Medulla oblongata (tissue), 1 donor: ENCODE measurements at regions not wholly inside any gene's neighbourhood (a gene's known extent, or its start where the extent isn't known, plus 50 kb on each side); places are given as distances from the start of the nearest gene placed in this dataset.

Experiments used
- DNase-seq: peaks from one replicate; pipeline ENCODE4 v3.0.0-alpha.2; 2015; ENCODE audit errors: extremely low spot score

DNA sequence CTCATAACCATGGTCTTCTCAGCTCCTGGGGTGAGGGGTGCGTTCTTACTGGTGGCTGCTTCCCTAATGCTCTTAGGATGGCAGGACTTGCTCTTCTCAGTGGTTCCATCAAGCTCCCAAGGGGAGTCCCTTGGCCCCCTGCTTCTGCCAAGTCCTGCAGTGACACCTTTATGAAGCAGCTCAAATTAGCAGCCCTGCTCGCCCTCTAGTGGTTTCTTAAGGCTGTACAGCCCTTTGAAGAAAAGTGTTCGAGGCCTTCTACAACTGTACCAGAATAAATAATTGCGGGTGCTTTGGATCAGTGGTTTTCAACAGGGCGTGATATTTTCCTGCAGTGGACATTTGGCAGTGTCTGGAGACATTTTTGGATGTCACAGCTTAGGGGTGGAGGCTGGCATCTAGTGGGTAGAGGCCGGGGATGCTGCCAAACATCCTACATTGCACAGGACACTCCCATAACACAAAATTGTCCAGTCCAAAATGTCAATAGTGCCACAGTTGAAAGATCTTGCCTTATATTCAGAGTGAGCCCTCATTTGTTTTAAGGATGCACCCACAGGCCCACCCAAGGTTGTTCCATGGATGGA lies 204.7 kb upstream of the S100G start:
- DNase-seq, result peak; percentile 2

DNA sequence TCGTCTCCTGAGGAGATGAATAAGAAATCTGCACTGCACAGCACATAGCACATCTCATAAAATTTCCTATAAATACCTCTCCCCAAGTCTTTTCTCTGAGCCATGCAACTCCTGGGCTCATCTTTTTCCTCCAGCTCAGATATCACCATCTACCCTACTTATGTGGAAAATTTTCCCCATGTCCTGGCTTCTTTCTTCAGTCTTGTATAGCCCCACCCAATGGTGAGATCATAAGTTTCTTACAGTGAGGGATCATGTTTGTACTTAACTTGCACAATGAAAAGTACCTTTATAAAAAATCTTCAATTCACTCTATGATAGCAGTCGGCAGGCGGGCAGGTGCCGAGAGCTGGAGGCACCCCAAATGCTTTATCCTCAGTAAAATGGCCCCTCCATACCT lies 198.6 kb upstream of the S100G start:
- DNase-seq, result no peak

DNA sequence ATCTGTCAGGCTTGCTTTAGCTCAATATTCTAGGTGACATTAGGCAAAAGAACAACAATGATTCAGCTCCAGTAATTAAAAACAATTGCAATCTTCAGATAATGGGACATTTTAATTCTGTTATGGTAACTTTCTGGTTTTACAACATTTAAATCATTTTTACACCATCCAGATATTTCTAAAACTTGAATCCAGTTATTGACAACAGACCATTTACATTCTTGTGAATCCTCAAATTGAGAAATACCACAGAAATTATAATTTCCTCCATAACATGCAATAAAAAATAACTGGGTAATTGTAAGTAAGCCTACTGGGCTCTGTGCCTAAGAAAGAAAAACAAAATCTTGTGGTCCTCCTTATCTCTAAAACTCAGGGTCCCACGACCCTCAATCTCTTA lies 195.0 kb upstream of the S100G start:
- DNase-seq, result no peak

DNA sequence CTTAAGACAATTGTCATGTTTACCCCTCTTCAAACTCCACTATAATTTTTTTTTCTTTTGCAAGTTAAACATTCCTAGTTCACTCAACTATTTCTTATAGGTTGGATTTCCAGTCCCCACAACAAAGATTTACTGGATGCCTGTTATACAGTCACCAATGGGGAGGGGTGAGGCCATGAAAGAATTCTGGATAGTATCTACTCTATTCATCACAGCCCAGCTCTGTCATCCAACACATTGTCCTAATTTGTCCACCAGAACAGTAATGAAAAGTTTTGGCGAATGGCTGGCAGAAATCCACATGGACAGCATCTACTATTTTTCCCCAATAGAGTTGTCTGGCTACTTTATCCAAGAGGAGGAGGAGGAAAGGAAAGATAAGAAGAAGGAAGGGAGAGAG lies 192.7 kb upstream of the S100G start:
- DNase-seq, result no peak

DNA sequence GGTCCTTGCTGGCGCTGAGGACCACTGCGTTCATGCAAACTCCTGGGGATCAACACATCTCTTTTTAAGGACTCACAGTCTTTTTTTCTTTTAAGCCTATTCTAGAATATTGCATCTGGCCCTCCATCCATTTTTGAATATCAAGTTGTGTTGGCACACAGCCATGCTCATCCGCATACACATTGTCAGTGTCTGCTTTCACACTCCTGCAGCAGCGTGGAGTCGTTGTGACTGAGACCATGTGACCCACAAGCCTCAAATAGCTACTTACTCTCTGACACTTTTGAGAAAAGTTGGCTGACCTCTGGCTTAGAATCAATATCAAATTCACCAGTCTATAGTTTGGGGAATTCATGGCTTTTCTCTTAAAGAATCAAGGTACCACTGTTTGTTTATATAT lies 191.8 kb upstream of the S100G start:
- DNase-seq, result no peak

DNA sequence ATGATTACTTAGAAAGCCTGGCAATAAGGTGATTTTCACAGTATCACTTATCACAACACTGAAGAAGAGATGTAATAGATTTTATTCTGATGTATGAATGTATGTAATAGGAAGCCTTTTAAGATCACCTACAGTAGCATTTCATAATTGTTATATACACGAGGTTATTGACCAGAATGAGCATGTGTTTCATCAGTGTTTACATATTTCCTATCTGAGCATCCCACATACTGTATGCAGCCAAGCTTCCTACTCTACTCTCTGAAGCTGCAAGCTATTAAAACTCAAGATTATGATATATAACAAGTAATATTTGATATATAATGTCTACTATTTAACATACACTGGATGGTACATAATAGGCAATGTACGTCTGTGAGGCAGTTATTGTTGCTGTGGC lies 190.9 kb upstream of the S100G start:
- no peak for DNase-seq

DNA sequence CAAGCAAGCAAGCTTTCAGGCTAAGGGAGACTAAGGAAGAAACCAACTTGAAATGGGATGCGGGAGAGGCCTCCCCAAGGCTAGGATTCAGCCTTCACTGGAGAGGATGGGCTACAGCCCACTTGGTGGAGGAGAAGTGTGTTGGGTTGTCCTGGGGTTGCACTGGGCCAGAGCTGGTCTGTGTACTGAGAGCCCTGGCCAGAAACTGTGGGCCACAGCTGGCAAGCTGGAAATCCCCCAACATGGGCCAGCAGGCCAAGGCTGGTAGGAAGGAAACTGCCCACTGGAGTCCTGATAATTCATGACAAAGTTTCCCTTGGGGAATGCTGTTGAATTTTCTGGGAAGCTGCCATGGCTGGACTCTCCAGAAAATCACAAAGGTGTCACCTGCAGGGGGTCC lies 188.0 kb upstream of the S100G start:
- DNase-seq, result no peak

DNA sequence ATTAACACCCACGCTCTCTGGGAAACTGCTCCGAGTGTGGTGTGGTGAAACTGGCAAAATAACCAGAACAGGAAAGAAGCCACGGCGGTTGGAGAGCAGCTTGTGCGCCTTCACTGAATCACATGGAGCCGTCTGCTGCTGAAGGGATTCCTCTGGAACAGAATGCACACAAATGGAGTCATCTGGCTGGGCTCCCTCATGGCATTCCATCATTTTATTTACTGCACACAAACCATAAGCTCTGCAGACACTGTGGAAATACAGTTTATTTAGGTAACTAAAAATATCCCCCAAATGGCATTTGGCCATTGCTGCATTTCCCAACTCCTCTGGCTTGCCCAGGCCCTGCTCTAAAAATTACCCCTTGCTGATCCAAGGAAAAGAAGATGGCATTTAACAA lies 187.0 kb upstream of the S100G start:
- no peak for DNase-seq

DNA sequence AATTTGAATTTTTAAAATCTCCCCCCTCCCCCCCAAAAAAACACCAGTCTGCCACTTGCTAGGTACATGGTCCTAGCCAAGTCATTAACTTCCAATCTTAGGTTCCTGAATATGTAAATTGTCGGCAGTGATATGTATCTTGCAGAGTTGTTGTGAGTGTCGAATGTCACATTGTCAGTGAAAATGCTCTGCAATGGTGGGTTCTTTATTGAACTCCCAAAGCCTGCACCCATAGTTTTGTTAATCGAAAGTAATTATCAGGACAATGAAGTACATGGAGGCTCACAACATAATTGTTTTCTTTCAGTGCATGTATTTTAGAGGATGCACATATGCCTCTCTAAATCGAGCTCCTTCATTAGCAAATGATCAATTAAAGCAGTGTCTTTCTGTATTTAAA lies 185.6 kb upstream of the S100G start:
- no peak for DNase-seq

DNA sequence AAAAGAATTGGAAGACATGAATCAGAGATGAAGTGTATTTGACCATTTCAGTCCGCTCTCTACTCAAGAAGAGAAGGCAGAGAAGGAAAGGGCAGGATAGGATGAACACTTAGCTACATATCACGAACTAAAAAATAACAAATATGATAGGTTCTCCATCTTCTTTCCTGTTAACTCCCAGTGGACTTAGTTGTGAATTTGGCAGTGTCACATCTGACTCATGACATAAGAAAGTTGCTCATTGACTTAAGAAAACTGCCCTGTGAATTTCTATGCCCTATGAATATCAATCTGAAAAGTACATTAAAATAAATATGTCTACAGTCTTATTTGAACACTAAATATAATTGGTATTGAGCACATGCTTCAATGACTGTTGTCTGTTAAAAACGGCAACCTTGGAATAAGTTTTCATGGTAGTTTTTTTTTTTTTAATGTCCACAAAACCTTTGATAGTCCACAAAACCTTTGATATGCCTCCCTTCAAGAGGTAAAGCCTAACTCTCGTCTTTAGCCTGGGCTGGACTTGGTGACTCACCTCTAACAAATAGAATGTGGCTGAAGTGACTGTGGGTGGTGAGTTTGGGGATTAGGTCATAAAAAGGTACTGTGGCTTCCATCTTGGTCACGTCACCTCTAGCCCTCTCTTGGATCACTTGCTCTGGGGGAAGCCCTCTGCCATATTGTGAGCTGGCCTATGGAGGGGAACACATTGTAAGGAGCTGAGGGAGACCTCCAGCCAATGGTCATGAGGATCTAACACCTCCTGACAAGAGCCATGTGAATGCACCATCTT lies 184.7 kb upstream of the S100G start:
- DNase-seq, result no peak

DNA sequence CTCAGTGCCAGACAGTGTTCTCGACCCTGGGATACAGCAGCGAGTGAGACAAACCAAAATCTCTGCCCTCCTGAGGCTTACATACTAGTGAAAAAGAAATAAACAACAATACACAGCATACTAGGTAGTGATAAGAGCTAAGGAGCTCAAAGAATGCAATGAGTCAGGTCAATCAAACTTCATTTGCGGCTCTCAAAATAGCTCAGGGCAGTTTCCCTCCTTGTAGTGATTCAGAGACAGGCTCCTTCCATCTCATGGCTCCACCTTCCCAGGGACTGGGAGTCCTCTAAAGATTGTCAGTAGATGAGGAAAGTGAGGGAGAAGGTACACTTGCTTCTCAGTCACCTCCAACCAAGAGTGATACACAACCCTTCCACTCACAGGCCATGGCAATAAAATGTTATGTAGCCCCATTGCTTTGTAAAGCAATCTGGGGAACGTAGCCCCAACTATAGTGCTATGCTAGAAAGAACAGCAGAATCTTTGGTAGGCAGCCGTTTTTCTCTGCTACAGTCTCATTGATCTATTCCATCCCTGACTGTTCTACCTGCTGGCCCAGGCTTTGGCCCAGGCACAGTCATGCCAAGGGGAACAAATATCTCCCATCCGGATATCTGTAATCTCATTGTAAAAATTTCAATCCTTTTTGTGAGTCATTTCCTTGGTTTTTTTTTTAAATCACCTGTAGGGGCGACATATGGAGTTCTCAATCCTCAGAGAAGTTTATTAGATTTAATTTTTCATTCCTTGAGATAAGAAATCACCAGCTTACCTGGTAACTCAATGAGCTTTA lies 183.1 kb upstream of the S100G start:
- no peak for DNase-seq

DNA sequence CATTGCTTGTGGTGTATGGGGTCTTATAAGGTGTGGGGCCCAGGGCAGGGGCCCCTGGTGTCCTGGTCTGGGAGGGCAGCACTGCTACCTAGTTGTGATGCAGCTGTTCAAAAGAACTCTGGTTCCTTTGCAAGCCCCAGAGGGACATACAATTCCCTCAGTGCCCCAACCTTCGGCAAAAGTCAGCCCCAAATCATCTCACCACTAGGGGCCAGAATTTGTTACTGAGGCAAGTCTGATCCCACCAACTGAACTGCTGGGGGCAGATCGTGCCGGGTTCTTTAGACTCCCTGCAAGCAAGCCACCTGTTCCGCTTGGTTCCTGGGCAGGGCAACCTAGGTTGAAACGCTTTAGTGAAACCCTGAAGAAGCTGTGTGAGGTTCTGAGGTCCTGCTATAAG lies 180.1 kb upstream of the S100G start:
- DNase-seq, result no peak

DNA sequence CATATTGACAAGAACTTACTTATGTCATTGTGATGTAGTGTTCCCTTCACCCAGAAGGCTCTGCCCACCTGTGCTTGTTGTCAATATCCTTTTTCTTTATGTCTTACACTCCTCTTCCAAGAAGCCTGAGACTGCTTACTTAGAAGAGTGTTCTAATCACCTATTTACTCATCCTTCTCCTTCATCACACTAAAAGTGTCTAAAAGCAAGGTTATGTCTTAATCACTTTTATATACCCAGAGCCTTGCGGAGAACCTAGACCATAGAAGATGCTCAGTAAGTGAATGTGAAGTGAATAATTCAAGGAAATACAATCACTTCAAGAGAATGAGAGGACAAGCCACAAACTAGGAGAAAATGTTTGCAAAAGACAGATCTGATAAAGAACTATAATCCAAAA lies 177.6 kb upstream of the S100G start:
- no peak for DNase-seq

DNA sequence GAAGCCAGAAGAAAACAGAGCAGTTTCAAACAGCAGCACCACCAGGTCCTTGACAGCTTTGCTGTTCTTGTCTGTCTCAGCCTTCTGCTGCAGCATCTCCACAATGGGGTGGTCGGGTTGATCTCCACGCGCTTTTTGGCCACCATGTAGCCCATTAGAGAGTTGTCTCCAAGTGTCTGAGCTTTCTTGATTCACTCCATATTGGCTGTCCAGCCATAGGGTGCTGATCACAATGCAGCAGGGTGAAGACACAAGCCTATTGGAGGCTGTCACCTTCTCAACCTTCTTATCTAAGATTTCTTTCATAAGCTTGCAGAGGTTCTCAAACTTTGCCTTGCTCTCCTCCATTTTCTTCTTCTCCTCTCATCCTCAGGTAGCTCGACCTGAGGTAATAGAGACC lies 175.4 kb upstream of the S100G start:
- DNase-seq, result no peak

DNA sequence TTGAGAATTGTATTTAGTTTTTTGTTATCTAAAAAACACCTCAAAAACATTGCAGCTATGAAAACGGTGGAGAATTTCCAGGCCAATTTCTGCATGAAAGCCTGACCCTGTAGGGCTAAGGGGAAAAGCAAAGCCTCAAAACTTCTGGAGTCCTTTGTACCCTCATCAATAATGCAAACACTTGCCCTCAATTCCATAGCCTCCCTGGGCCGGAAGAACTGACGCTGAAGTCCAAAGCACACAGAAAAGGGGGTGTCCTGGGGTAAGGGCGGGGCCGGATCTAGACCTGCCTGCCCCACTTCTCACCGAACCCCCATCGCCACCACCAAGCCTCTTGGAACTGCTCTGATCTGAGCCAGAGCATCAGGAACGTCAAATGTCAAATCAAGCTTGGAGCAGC lies 173.9 kb upstream of the S100G start:
- DNase-seq, result no peak

DNA sequence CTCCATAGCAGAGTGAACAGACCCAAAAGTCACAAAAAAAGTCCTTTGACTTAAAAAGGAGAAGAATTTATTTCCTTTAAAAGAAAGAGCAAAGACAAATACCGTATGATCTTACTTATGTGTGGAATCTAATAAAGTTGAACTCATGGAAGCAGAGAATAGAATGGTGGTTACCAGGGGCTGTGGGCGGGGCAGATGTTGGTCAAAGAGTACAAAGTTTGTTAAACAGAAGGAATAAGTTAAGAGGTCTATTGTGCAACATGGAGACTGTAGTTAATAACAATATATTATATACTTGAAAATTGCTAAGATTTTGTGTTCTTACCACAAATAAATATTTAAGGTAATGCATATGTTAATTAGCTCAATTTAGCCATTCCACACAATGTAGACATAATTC lies 173.3 kb upstream of the S100G start:
- no peak for DNase-seq

DNA sequence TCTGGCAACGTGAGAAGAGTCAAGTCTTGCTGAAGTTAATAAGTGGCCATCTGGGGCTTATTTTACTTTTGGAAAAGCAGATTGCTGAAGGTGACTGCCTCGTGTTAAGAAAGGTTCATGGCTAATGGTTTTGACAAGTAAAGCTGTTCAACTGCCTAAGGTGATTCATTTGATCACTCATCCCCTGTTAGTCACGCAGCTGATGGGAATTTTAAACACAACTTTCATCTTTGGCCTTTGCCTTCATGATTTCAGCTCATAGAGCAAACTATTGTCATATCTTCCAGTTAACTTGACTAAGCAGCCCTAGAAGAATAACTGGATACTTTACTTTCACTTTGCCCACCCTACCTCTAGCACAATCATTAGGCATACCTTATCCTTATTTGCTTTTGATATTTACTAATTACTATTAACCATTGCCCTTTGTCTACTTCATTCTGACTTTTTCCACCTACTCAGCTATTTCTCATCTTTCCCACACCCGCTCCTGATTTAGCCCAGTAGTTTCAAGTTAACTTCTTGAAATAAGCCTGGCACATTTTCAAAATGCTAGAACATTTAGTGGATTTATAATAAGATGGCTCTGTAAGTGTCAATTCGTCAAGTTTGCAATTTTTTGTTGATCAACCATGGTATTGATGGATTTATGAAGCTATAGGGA lies 170.6 kb upstream of the S100G start:
- no peak for DNase-seq

DNA sequence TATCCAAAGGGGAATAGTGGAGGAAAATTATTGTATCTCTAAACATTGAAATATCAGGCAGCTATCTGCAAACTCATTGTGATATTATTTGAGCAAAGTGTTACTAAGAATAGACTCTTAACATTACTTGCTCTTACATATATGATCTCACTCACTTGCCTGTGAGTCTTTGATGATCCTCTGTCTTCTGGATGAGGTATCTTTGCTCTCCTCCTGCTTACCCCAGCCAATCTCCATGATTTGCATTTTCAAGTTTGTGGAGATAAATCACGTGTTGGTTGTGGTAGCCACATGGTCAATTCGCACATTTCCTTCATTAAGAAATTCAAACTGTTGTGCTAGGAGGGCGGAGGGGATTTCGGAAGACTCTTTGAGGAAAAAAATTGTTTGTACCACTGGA lies 169.9 kb upstream of the S100G start:
- DNase-seq, result no peak

DNA sequence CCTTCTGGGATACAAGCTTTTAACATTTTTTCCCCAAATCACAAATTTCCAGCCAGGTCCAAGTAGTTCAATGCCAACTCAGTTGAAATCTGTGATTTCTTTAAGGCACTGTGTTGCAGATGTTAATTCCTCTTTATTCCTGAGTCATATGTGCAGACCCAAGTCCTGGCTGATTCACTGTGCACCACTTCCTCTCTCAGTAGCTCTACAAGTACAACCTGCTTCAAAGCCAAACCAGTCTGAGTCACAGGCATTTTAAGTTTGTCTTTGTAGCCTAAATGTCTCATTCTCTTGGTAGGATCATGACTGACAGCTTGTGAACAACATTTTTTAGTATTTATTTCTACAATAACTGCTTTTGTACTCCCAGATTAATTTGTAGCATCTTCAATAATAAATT lies 165.6 kb upstream of the S100G start:
- peak; percentile 48 for DNase-seq

DNA sequence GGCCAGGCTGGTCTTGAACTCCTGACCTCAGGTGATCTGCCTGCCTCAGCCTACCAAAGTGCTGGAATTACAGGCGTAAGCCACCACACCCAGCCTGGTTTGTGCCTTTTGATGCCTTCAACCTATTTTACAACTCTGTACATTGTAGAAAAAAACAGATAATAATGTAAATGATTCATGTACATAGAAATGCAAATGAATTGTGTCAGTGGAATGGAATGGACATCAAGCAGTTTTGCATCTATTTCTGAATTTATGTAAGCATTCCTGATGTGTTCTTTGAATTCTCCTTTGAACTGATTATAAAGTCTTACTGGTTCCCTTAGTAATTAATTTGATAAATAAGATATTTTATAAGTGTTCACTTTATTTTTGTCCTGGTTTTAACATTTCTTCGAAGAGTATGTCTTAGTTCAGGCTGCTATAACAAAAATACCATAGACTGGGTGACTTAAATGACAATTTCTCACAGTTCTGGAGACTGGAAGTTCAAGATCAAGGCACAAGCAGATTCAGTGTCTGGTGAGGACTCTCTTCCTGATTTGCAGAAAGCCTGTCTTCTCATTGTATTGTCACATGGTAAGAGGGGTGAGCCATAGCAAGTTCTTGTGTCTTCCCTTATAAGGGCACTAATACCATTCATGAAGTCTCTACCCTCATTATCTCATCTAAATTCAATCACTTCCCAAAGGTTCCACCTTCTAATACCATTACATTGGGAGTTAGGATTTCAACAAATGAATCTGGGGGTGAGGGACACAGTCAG lies 162.2 kb upstream of the S100G start:
- DNase-seq, result no peak

DNA sequence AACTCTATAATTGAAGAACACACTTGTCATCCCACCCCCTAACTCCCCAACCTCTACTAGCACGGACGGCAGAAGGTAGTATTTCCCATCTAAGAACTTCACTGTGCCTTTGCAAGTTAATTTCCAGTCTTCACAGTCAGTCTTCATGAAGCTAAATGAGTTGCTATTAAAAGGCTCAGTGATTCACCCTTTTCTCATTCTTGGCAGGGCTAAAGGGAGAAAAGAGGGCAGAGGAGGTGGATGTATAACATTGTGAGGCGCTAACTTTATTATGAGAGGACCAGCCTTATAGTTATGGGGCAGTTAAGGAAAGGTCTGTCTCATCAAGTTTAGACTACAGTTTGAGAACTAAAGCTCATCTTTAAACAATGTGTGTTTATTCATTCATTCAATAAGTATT lies 161.0 kb upstream of the S100G start:
- no peak for DNase-seq

DNA sequence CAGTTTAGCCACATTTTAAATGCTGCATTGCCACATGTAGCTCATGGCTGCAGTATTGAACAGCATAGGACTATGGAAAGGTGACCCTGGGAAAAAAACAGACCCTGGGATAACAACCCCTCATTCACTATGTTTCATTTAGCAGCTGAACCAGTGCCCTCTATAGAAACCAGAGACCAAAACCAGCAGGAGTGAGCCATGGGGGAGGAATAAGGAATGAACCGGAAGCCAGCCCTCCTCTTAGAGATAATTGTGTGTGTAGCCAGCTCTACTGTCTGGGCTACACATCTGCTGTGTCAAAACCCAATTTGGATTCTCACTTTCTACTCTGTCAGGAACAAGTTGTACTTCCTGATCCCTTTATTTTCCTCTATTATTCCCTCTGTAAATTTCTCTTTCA lies 158.5 kb upstream of the S100G start:
- no peak for DNase-seq
